AG08396 (cell line): ENCODE measurements at regions not wholly inside any gene's neighbourhood (a gene's known extent, or its start where the extent isn't known, plus 50 kb on each side); places are given as distances from the start of the nearest gene placed in this dataset.
"Not testable (repeated sequence)": the region's sequence is repeated elsewhere in the genome, so short reads cannot be mapped to it uniquely, and the experiment has no call there.

Experiments
- DNase-seq: peaks from one replicate; pipeline ENCODE4 v3.0.0; 2012; ENCODE audit warnings: low spot score, mixed read lengths

- no peak for DNase-seq
Measured at GRCh38 chr4:184950117-184950830, 68.0 kb upstream of the HELT start.

- no peak for DNase-seq
Measured at GRCh38 chr4:184950926-184951325, 67.4 kb upstream of the HELT start.

GRCh38 chr4:184951668-184952160, 66.6 kb upstream of the HELT start:
- no peak for DNase-seq

GRCh38 chr4:184952522-184952921, 65.8 kb upstream of the HELT start:
- no peak for DNase-seq

GRCh38 chr4:184953421-184953945, 64.8 kb upstream of the HELT start:
- DNase-seq, result no peak

- no peak for DNase-seq
Measured at GRCh38 chr4:184953971-184954370, 64.3 kb upstream of the HELT start.

GRCh38 chr4:184954482-184954881, 63.8 kb upstream of the HELT start:
- DNase-seq, result no peak

- no peak for DNase-seq
Measured at GRCh38 chr4:184955116-184955515, 63.2 kb upstream of the HELT start.

GRCh38 chr4:184955636-184956035, 62.7 kb upstream of the HELT start:
- no peak for DNase-seq

GRCh38 chr4:184957446-184958115, 60.7 kb upstream of the HELT start:
- no peak for DNase-seq

- DNase-seq, result no peak
Measured at GRCh38 chr4:184958127-184958922, 60.0 kb upstream of the HELT start.

GRCh38 chr4:184958923-184959210, 59.4 kb upstream of the HELT start:
- DNase-seq, result no peak

GRCh38 chr4:184959309-184959708, 59.0 kb upstream of the HELT start:
- DNase-seq, result no peak

GRCh38 chr4:184959786-184960185, 58.5 kb upstream of the HELT start:
- DNase-seq, result no peak

GRCh38 chr4:184960505-184960971, 57.8 kb upstream of the HELT start:
- DNase-seq, result no peak

GRCh38 chr4:184961660-184962059, 56.6 kb upstream of the HELT start:
- no peak for DNase-seq

- DNase-seq, result no peak
Measured at GRCh38 chr4:184962125-184962638, 56.1 kb upstream of the HELT start.

- DNase-seq, result not testable (repeated sequence)
Measured at GRCh38 chr4:184965230-184966050, 52.9 kb upstream of the HELT start.

- not testable (repeated sequence) for DNase-seq
Measured at GRCh38 chr4:184966051-184966691, 52.1 kb upstream of the HELT start.

- not testable (repeated sequence) for DNase-seq
Measured at GRCh38 chr4:184967699-184968098, 50.6 kb upstream of the HELT start.

- no peak for DNase-seq
Measured at GRCh38 chr4:184968366-184968765, 49.9 kb upstream of the HELT start.
